T1000 (cell line): ENCODE measurements at regions not wholly inside any gene's neighbourhood (a gene's known extent, or its start where the extent isn't known, plus 50 kb on each side); places are given as distances from the start of the nearest gene placed in this dataset.

Experiments used
- DNase-seq: peaks from one replicate; lab custom pipeline; 2025; ENCODE audit warnings: mixed read lengths; lab: John Stamatoyannopoulos, UW

DNA sequence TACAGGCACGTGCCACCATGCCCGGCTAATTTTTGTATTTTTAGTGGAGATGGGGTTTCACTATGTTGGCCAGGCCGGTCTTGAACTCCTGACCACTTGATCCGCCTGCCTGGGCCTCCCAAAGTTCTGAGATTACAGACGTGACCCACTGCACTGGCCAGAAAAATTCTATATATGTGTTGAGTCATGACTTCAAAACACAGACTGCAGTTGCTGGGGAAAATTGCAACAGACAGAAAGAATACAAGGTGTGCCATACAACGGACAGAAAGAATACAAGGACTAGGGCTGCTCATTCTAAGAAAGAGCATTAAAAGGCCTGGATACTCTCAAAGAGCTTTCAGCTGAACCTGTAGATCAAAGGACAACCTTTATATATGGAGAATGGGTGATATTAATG is 109.6 kb upstream of the ACSL4 start:
- no peak for DNase-seq

DNA sequence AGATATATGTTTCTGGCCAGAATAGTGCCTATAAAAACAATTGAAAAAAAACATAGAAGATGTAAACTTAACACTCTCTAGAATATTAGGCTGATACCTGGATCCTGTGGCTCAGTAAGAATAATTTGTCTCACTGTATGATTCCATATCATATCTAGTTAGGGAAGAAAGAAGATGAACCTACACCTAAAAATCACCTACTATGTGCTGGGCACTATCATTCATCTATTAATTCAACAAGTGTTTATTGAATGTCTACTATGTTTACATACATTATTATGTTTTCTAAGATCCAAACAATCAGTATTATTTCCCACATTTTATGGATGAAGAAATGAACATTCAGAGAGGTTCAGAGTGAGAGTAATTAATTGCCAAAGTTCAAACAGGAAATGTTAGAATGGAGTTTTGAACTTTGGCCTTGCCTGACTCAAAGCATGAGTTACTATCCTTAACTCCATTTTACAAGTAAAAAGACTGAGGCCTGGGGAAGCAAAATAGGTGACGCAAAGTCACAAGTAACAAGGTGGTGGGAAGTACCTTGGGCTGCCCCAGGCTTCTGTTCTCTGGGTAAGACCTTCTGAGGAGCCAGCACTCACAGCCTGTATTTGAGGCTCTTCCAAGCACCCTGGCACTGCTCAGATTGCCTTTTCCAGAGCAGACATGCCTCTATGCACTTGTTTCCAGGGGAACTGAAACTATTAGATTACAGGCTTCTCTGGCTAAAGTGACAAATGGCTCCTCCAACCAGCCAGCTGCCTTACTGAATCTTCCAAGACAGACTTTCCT is 111.1 kb upstream of the ACSL4 start:
- DNase-seq, result no peak

DNA sequence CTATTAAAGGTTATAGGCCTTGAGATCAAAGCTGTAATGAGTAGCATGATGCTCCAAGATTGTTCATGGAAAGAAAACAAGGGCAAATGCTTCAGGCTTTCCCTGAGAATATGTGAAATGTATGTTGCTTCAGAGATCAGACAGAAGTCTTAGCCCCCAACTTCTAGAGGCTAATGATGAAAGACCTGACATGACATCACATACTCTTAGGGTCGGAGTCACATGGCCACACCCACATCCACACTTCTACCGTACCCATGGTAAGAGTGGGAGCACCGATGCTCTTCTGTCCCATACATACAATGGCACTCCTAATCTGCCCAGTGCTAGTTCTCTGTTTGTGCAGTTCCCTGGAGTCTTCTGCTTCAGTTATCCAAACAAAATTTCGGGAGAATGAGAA is 111.9 kb upstream of the ACSL4 start:
- DNase-seq, result no peak

DNA sequence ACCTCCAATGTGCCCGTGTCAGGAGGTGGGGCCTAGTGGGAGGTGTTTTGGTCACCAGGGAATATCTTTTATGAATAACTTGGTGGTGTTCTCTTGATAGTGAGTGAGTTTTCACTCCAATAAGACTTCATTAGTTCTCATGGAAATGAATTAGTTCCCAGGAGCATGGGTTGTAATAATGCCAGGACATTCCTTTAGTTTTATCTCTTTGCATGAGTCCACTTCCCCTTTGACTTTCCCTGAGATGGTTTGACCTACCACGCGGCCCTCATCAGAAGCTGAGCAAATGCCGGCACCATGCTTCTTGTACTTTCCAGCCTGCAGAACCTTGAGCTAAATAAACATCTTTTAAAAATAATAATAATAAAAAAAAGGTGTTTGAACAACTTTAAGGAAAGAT is 112.9 kb upstream of the ACSL4 start:
- no peak for DNase-seq

DNA sequence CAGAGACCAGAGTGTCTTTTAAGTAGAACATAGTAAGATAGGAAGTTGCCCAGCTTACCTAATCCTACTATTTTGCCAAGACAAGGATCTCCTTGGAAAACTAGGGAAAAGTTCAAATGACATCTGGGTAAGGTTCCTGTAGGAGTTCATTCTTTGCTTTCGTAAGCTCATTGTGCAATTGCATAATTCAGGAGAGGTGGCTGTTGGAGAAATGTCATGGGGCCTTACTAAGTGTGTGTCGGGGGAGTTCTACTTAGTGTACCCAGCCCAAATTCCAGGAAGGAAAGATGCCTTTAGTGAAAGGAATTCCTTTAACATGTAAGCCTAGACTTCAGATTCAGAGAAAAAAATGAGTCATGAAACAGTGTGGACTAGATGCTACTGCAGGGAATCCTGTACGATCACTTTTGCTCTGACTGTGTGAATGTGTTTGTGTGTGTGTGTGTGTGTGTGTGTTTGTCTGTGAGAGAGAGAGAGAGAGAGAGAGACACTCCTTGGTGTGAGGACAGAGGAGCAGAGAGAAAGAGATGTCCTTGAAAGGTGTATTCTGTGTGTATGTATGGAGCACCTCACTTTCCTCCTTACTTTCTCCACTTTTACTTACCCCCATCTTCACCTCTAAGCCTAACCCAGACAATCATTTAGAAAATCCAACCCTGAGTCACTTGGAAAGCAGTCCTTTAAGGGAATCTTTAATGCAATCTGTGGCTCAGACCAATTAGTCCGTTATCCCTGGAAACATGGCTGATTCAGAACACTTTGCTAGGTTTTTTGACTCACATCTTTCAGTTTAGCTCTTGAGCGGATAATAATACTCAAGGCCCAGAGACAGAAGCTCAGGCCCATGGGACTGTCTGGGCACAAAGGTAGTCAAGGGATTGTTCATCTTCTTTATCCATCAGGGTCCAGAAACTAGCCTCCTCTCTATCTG is 114.5 kb upstream of the ACSL4 start:
- DNase-seq, result no peak

DNA sequence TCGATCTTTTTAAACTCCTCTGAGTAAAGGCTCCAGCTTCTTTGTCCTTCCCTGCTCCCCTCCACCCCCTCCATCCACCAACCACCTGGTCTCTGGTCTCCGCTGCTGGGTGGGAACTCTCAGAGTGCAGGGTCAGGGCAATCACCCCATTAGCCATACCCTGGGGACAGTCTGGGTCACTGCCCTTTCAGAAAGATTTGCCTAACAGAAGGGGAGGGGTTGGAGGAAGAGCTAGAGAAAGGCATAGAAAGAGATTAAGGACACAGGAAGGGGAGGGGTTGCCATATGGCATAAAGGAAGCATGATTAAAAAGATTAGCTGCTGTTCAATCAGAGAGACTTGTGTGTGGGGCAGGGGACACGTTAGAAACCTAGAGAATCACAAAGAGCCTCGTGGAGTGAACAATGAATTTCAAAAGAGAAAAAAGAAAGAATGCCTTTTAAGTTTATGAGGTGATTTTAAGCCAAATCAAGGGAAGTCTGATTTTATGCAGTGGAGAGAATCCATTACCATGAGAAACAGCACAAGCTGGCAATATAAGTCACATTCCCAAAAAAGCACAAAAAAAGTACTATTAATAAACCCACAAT is 115.5 kb upstream of the ACSL4 start:
- no peak for DNase-seq

DNA sequence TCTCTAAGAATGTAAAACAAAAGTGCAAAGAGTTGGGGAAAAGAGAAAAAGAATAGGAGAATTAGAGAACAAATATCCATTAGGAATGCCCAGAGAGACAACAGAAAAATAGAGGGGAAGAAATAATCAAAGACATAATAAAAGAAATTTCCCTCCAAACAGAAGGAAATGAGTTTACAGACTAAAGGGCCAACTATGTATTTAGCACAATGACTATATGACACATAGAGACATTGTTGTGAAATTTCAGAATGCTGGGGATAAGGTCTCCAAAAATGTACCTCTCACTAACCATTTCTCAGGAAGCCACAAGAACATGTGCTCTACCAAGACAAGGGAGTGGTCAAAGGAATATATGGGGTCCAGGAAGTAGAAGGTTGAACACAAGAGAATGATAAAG is 121.0 kb upstream of the ACSL4 start:
- DNase-seq, result no peak

DNA sequence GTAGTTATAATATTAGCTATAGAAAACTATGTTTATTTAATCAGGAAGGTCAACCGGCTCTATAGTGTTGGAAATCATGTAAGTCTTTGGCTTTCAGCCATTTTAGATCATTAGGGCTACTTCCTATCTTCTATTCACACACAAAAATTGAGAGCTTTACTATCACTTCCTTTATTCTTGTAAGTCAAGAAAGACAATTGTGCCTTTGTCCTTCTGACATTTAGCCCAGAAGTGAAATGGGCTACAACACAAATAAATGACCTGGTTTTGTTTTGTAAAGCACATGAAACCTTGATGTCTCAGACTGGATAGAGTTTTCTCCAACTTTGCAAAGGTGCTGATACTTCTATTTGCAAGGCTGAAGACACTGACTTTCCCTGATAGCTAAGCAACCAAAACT is 122.4 kb upstream of the ACSL4 start:
- no peak for DNase-seq

DNA sequence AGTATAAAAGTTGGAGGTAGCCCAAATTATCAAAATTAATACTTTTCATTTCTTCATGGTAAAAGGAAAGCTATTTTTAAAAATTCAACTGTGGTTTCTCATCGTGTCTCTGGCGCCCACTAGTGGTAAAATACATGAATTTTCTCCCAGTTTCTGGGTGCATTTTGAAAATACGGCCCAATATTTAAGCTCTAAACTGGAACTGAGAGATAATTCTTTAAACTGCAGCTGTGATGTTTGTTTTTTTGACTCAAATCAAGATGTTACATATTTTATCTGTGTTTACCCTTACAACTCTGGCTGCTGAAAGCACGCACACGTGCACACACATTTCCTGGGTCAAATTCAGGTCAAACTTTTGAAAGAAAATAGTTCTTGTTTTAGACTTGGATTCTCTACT is 123.9 kb upstream of the ACSL4 start:
- no peak for DNase-seq

DNA sequence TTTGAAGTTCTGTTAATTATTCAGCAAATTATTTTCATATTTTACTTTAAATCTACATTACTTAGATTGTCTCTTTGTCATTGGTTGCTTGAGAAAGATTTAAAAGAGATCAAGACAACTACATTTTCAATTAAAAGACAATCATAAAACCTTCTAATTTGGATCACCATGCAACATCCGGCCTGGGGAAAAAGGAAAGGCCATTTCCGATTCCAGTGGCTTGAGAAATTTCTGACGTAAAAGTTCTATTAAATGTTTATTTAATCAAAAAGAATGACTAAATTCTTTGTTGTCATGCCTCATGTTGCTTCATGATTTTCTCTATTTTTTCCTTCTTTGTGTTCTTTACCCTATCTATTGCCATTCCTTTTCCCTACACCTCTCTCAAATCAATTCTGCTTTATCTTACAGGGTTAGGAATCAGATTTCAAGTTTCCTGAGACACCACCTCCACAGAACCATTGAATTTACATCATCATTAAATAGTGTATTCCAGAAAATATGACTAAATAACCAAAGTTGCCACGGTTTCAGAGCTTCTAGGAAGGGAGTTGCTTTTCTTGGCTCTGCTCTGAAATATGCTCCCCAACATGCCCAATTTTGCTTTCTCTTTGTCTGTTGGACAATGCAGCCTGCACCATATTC is 124.6 kb upstream of the ACSL4 start:
- no peak for DNase-seq

DNA sequence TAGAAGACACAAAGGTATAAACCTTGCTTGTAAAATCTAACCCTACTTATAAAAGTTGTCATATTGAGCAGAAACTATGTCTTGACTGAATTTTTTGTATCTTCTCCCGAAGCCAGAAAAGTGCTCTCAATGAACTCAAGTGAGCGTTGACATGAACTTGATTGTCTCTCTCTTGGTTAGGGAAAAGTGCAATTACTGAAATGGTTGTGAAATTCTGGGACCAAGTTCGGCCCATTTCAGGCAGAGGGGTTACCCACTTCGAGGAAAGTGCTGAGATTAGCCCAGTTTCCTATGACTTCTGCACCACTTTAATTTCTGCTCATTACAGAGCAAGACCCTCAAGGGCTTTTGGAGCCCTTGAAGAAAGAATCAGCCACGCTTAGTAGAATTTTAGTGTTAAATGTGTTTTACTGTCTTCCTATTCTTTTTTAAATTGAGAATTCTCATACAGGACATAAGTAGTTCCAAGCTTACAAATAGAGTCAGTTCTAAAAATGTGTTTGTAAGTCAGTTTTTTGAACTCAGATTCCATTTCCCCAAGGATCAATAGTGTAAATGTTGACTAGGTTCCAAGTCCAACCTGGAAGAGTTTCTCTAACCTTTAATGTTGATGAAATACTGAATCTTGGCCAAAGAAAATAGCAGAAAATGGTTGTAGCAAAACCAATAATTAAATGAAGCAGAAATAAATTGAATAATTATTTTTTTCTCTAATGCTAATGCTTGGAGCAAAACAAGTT is 125.7 kb upstream of the ACSL4 start:
- no peak for DNase-seq

DNA sequence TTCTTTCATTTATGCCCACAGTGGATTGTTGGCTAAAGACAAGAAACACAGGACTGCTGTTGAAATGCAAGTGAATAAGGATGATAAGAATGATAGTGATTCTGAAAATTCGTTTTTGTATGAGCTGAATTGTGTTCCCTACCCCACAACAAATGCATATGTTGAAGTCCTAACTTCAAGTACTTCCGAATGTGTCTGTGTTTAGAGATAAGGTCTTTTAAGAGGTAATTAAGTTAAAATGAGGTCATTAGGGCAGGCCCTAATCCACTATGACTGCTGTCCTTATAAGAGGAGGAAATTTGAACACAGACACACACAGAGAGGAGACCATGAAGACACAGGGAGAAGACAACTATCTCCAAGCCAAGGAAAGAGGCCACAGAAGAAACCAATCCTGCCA is 126.6 kb upstream of the ACSL4 start:
- no peak for DNase-seq

DNA sequence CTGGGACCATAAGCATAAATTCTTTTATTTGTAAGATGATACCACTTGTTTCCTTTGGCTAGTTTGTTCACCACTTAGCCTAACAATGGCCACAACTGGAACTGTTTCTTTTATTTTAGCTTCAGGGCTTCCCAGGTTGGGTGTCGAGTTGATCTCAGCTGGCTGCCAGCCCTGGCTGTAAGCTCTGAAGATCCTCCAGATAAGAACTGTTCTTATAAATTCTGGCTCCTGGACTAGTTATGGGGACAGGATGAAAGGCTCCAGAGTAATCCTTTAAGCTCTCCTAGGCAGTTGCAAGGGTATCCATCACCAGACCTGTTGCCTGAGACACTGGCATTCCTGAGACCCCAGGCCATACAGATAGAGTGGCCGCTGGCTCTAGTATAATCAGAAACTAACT is 129.4 kb upstream of the ACSL4 start:
- DNase-seq, result no peak

DNA sequence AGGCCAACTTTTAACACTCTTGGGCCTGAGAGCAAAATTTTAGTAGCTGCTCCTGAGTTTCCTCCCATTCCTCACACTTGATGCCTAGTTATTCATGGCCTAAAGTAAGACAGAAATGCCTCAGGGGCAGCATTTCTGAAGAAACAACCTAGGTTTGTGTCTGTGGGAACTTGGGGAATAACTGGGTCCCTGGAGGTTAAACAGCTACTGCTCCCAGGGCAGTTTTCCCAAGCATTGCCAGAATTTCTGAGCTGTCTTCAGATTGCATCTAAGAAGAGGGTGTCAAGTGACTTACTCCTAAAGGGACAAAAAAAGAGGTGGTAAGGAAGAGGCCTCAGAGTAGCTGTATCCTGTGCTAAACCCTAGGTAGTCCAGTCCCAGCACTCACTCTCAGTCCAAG is 130.8 kb upstream of the ACSL4 start:
- DNase-seq, result no peak

DNA sequence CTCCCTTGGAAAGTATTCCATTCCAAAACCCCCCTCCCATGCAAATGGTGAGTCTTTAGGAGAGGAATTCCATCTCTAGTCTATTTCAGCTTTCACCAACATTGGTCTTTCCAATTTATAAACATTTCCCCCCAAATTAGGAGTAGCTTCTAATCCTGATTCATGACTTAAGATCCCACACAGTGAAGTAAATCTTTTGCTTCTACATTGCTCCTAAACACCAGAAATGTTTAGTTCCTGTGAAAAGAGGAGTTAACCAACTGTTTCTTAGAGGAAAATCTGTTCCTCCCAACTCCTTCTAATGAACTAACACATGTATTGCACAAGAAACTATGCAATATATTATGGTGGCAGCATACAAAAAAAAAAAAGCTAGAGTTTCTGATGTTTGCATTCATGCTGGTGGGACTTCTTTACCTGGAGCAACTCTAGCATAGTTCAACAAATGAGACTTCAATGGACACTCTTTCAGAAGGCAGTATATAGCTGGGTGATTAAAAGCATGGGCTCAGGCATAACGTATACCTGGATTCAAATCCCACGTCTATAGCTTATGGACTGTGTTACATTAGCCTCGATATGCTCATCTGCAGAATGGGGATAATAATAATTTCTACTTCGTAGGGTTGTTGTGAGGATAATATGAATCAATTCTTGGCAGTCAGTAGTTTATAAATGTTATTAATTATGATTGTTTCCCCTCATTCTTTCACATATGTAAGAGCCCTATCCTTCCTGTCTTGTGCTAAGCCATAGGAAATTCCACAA is 131.6 kb upstream of the TMEM164 start:
- no peak for DNase-seq

DNA sequence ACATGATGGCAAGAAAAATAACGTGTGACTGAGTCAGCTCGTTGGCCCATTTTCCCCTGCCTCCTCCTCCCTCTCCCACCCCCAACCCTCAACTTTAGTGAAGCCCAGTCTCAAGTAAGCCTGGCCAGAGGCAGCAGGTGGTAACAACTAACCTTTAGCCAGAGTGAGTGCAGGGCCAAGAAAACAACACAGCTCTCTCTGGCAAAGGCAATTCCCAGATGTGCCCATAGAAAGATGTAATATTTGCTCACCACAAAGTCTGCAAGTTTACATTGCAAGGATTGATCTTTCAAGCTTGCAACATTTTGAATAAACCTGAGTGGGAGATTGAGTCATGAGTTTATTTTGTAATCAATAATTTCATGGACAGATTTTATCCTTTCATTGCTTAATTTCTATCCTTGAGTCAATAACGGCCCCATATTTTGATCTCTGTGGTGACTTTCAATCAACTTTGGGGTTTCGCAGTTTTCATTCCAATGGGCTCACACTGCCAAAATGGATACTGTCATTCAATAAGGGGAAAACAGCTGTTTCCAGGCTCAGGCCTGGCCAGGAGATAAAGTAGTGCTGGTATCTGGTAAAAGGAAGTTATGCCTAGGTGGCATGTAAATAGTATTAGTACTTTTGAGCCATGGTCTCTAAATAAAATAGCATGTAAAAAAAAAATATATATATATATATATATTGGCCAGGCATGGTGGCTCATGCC is 130.7 kb upstream of the TMEM164 start:
- DNase-seq, result no peak

DNA sequence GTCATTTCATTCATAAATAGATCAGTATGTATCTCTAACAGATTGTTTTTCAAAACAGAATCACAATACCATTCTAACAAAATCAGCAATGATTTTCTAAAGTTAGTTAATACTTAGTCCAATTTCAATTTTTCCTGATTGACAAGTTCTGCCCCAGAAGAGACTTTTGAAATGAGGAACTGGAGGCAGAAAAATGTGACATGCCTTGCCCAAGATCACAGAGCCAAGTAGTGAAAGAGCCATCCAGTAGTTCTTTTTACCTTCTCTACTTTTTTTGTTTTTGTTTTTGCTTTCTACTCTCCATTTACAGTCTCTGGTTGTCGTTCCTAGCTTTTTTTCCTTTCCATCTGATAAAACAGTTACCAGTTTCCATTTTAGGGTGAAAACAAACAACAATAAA is 129.3 kb upstream of the TMEM164 start:
- no peak for DNase-seq

DNA sequence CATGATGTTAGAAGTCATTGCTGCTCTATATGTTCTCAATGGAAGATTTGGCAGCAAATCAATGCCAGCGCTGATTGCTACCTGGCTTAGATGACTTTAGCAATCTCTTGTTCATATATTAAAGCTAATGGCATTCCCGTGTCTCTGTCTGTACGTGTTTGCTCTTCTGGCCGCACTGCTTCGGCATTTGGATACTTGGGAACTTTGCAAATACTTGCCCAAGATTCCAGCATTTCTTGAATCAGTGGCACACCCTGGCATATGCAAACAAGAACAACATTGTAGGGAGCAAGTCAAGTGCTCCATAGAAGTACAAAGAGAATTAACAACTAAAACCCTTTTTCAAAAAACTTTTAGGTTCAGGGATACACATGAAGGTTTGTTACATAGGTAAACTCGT is 128.9 kb upstream of the TMEM164 start:
- DNase-seq, result no peak

DNA sequence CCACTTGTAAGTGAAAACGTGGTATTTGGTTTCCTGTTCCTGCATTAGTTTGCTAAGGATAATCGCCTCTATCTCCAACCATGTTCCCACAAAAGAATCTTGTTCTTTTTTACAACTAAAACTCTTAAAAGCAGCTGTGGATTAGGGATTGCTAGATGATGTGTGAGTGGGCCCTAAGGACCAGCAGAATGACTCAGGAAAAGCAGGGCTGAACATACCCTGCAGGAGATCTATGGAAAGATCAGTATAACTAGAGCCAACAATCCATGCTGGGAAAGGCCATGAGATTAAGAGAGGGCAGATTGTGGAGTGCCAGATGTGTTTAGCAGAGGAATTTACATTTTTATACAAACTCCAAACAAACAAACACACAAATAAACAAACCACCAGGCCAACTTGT is 128.4 kb upstream of the TMEM164 start:
- DNase-seq, result no peak

DNA sequence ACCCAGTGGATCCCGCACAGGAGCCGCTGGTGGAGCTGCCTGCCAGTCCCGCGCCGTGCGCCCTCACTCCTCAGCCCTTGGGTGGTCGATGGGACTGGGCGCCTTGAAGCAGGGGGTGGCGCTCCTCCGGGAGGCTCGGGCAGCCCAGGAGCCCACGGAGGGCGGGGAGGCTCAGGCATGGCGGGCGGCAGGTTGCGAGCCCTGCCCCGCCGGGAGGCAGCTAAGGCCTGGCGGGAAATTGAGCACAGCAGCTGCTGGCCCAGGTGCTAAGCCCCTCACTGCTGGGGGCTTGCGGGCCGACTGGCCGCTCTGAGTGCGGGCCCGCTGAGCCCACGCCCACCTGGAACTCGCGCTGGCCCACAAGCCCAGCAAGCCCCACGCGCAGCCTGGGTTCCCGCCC is 127.1 kb upstream of the TMEM164 start:
- no peak for DNase-seq
